NCI-H510A treated with DMSO at 0.1 percent for 48 hours (cell line): ENCODE measurements at regions not wholly inside any gene's neighbourhood (a gene's known extent, or its start where the extent isn't known, plus 50 kb on each side); places are given as distances from the start of the nearest gene placed in this dataset.

Experiments used
- DNase-seq: peaks from one replicate; lab custom pipeline; 2025; lab: John Stamatoyannopoulos, UW

- DNase-seq, result no peak
Observed at GRCh38 chr1:170219163-170219562, 73.4 kb downstream of the NTMT2 start.

GRCh38 chr1:170221031-170221430, 75.3 kb downstream of the NTMT2 start:
- no peak for DNase-seq

- no peak for DNase-seq
Observed at GRCh38 chr1:170221495-170221894, 75.7 kb downstream of the NTMT2 start.

GRCh38 chr1:170224469-170224868, 78.7 kb downstream of the NTMT2 start:
- DNase-seq, result no peak

GRCh38 chr1:170225781-170226530, 80.2 kb downstream of the NTMT2 start:
- DNase-seq, result no peak

GRCh38 chr1:170226767-170227166, 81.0 kb downstream of the NTMT2 start:
- DNase-seq, result no peak

- no peak for DNase-seq
Observed at GRCh38 chr1:170230323-170230722, 84.6 kb downstream of the NTMT2 start.

GRCh38 chr1:170231662-170232061, 85.9 kb downstream of the NTMT2 start:
- DNase-seq, result no peak

GRCh38 chr1:170238704-170239391, 93.1 kb downstream of the NTMT2 start:
- no peak for DNase-seq

- DNase-seq, result no peak
Observed at GRCh38 chr1:170239445-170239844, 93.7 kb downstream of the NTMT2 start.

GRCh38 chr1:170240409-170240808, 94.7 kb downstream of the NTMT2 start:
- DNase-seq, result no peak

GRCh38 chr1:170241266-170241851, 95.6 kb downstream of the NTMT2 start:
- DNase-seq, result no peak

GRCh38 chr1:170247751-170248521, 102.2 kb downstream of the NTMT2 start:
- no peak for DNase-seq

GRCh38 chr1:170250531-170251276, 104.9 kb downstream of the NTMT2 start:
- no peak for DNase-seq

GRCh38 chr1:170252851-170253579, 107.3 kb downstream of the NTMT2 start:
- DNase-seq, result no peak

GRCh38 chr1:170254371-170254770, 108.6 kb downstream of the NTMT2 start:
- no peak for DNase-seq

GRCh38 chr1:170261669-170262068, 115.9 kb downstream of the NTMT2 start:
- DNase-seq, result no peak

GRCh38 chr1:170262276-170262939, 116.6 kb downstream of the NTMT2 start:
- DNase-seq, result no peak

- no peak for DNase-seq
Observed at GRCh38 chr1:170265234-170265633, 119.5 kb downstream of the NTMT2 start.

GRCh38 chr1:170267317-170267716, 121.6 kb downstream of the NTMT2 start:
- DNase-seq, result no peak
